SU-DHL-6 (cell line): ENCODE measurements at regions not wholly inside any gene's neighbourhood (a gene's known extent, or its start where the extent isn't known, plus 50 kb on each side); places are given as distances from the start of the nearest gene placed in this dataset.

Experiments used
- EZH2phosphoT487 ChIP-seq: fragments of 200-600 bp; sonication (generic), shearing (Covaris generic); conservative IDR thresholded peaks from 2 replicates; pipeline ENCODE4 v1.6.1; 2018; ENCODE audit warnings: mild to moderate bottlenecking, antibody characterized with exemption, low read length, moderate library complexity, mixed read lengths
- TF ChIP-seq, protein P1 (sequence below): fragments of 200-600 bp; sonication (generic); IDR thresholded peaks from one replicate; pipeline ENCODE4 v1.5.1; 2017; ENCODE audit warnings: antibody characterized with exemption, mild to moderate bottlenecking, low read length, moderate library complexity; ENCODE audit not compliant: insufficient read depth, poor library complexity, severe bottlenecking

DNA sequence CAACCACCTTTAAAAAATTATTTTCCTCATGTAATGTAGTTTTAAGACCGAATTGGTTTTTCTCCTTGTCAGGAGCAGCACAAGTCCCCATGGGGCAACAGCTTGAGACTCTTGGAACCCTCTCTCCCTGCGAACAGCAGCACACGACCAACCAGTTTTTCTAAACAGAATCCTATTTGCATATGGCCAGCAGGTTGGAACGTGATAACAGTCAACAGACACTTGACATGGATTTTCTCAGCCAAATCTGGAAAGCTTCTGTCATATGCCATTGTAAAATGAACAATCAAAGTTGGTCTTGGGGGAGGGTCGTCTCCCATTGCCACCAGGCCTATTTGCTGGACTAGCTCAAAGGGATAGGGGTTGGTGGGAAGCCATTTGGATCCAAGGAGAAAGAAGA, 1915.0 kb upstream of the FLRT2 start:
- TF ChIP-seq EZH2phosphoT487, result no peak
- TF ChIP-seq, protein P1, sequence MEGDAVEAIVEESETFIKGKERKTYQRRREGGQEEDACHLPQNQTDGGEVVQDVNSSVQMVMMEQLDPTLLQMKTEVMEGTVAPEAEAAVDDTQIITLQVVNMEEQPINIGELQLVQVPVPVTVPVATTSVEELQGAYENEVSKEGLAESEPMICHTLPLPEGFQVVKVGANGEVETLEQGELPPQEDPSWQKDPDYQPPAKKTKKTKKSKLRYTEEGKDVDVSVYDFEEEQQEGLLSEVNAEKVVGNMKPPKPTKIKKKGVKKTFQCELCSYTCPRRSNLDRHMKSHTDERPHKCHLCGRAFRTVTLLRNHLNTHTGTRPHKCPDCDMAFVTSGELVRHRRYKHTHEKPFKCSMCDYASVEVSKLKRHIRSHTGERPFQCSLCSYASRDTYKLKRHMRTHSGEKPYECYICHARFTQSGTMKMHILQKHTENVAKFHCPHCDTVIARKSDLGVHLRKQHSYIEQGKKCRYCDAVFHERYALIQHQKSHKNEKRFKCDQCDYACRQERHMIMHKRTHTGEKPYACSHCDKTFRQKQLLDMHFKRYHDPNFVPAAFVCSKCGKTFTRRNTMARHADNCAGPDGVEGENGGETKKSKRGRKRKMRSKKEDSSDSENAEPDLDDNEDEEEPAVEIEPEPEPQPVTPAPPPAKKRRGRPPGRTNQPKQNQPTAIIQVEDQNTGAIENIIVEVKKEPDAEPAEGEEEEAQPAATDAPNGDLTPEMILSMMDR, result no peak
